Thyroid gland (tissue), 4 donors: ENCODE measurements at regions not wholly inside any gene's neighbourhood (a gene's known extent, or its start where the extent isn't known, plus 50 kb on each side); places are given as distances from the start of the nearest gene placed in this dataset.

ENCODE experiments used
- CTCF ChIP-seq, 6 experiments: fragments of 200-600 bp in 3 of 6; fragments of 450-650 bp in 3 of 6; sonication (generic) in 3 of 6; IDR thresholded peaks; one replicate each; pipeline ENCODE4 v1.5.1; 2016 to 2019; ENCODE audit warnings: antibody characterized with exemption in 6 of 6, mild to moderate bottlenecking in 2 of 6, inconsistent platforms in 1 of 6, moderate library complexity in 1 of 6
- POLR2A ChIP-seq, 2 donors: fragments of 450-650 bp; IDR thresholded peaks; one replicate each; pipeline ENCODE4 v1.6.1; 2017; ENCODE audit warnings: antibody characterized with exemption in 2 of 2, mild to moderate bottlenecking in 2 of 2, moderate library complexity in 1 of 2

GRCh38 chr5:74156728-74157383 is 483.7 kb downstream of the ENC1 start:
- no peak for TF ChIP-seq POLR2A (IDR thresholded peaks at IDR 0.05)
- TF ChIP-seq CTCF (IDR thresholded peaks at IDR 0.05) = no peak
